OCI-LY7 (cell line): ENCODE measurements at regions not wholly inside any gene's neighbourhood (a gene's known extent, or its start where the extent isn't known, plus 50 kb on each side); places are given as distances from the start of the nearest gene placed in this dataset.

Experiments
- BruUV-seq: library from RNA; stranded (reverse); fragments of 400-500 nt; replicated peaks from 2 replicates; lab custom pipeline; 2021; lab: Mats Ljungman, UMichigan
- CTCF ChIA-PET: fragments of 300-600 bp; sonication (Branson Sonifier 250); formaldehyde crosslinking; loops from one replicate; lab custom pipeline; 2022; ENCODE audit warnings: antibody characterized with exemption; ENCODE audit not compliant: unreplicated experiment; lab: Charles Lee
- POLR2A ChIA-PET: fragments of 300-600 bp; sonication (Branson Sonifier 250); formaldehyde crosslinking; loops from one replicate; lab custom pipeline; 2022; ENCODE audit warnings: antibody characterized with exemption; lab: Charles Lee
- DNase-seq: peaks from one replicate; pipeline ENCODE4 v3.0.0-alpha.2; 2015; ENCODE audit warnings: low spot score
- H2AFZ ChIP-seq: fragments of 200-600 bp; sonication (generic), shearing (Covaris generic); 2 replicates; pipeline ENCODE4 v1.6.1; 2014; ENCODE audit warnings: mild to moderate bottlenecking, antibody characterized with exemption, low read length, moderate library complexity
- H3K27ac ChIP-seq: fragments of 200-600 bp; sonication (generic); 2 replicates; pipeline ENCODE4 v1.5.1; 2014; ENCODE audit warnings: mixed run types, low read depth, mild to moderate bottlenecking, moderate library complexity, low read length, inconsistent platforms; ENCODE audit not compliant: poor library complexity, severe bottlenecking
- H3K36me3 ChIP-seq: fragments of 200-600 bp; sonication (generic); 2 replicates; pipeline ENCODE4 v1.6.1; 2014; ENCODE audit warnings: mild to moderate bottlenecking, antibody characterized with exemption, low read length, moderate library complexity, mixed read lengths; ENCODE audit not compliant: insufficient read depth
- H3K4me1 ChIP-seq: fragments of 200-600 bp; sonication (generic); 2 replicates; pipeline ENCODE4 v1.5.1; 2014; ENCODE audit warnings: mild to moderate bottlenecking, low read length; ENCODE audit not compliant: insufficient read depth, poor library complexity, severe bottlenecking
- H3K4me2 ChIP-seq: fragments of 200-600 bp; sonication (generic); 2 replicates; pipeline ENCODE4 v1.6.1; 2014; ENCODE audit warnings: mild to moderate bottlenecking, low read length
- H3K4me3 ChIP-seq: fragments of 200-600 bp; sonication (generic); 2 replicates; pipeline ENCODE4 v1.5.1; 2014; ENCODE audit warnings: mild to moderate bottlenecking, low read depth, low read length; ENCODE audit not compliant: poor library complexity, severe bottlenecking
- H3K79me2 ChIP-seq: fragments of 200-600 bp; sonication (generic); 2 replicates; pipeline ENCODE4 v1.6.1; 2016; ENCODE audit warnings: low read depth, mild to moderate bottlenecking, low read length, moderate library complexity, mixed read lengths; ENCODE audit not compliant: insufficient read depth
- H3K9me2 ChIP-seq: fragments of 200-600 bp; sonication (generic); 2 replicates; pipeline ENCODE4 v1.6.1; 2016; ENCODE audit warnings: mild to moderate bottlenecking, low read length, mixed read lengths; ENCODE audit not compliant: insufficient read depth
- H3K9me3 ChIP-seq: fragments of 200-600 bp; sonication (generic); 2 replicates; pipeline ENCODE4 v1.6.1; 2014; ENCODE audit warnings: mild to moderate bottlenecking, mixed run types, low read length, mixed read lengths
- H4K20me1 ChIP-seq: fragments of 200-600 bp; sonication (generic); 2 replicates; pipeline ENCODE4 v1.6.1; 2014; ENCODE audit warnings: mild to moderate bottlenecking, antibody characterized with exemption, low read length, moderate library complexity, mixed read lengths; ENCODE audit not compliant: insufficient read depth
- CTCF ChIP-seq: fragments of 200-600 bp; sonication (generic); conservative IDR thresholded peaks from 2 replicates; pipeline ENCODE4 v1.5.1; 2014; ENCODE audit warnings: mild to moderate bottlenecking, antibody characterized with exemption, low read length, moderate library complexity, mixed read lengths
- EZH2phosphoT487 ChIP-seq: fragments of 200-600 bp; sonication (generic); IDR thresholded peaks from 2 replicates; pipeline ENCODE4 v1.6.1; 2018; ENCODE audit warnings: low read depth, borderline replicate concordance, mild to moderate bottlenecking, mixed run types, antibody characterized with exemption, low read length, moderate library complexity, mixed read lengths
- intact Hi-C: fragments of 100-400 bp; cut with micrococcal nuclease; formaldehyde crosslinking; loops from one replicate; pipeline ENCODE4 v1.10.0; 2022; ENCODE audit not compliant: unreplicated experiment

- ChIA-PET CTCF (no interaction called here), POLR2A (interaction anchor here (0.6 kb wide), 1 partner anchor 957 kb away, joined by 3 read pairs; no protein-coding TSS in a partner anchor)
- Histone ChIP-seq H3K27ac (no peak overlapping the region), H4K20me1 (no peaks in the 10 kb centered on the region), H2AFZ (no peak overlapping the region), H3K79me2 (no peaks in the 10 kb centered on the region), H3K4me2 (no peak overlapping the region), H3K4me3 (no peak overlapping the region), H3K9me2 (no peaks in the 10 kb centered on the region), H3K4me1 (no peaks in the 10 kb centered on the region), H3K9me3 (no peaks in the 10 kb centered on the region), H3K36me3 (no peaks in the 10 kb centered on the region)
- intact Hi-C loops, result no loop called here
- TF ChIP-seq EZH2phosphoT487 (no peak), CTCF (no peak)
- no TSS peak for BruUV-seq
- no peak for DNase-seq
Measured at GRCh38 chr4:23241408-23241807, 548.7 kb downstream of the GBA3 start.

GRCh38 chr4:23238848-23239247 is 546.1 kb downstream of the GBA3 start:
- Histone ChIP-seq H3K36me3 (no peaks in the 10 kb centered on the region), H3K27ac (no peak overlapping the region), H3K9me3 (no peaks in the 10 kb centered on the region), H3K4me2 (no peak overlapping the region), H4K20me1 (no peaks in the 10 kb centered on the region), H3K79me2 (no peaks in the 10 kb centered on the region), H3K4me3 (no peak overlapping the region), H2AFZ (no peak overlapping the region), H3K9me2 (no peaks in the 10 kb centered on the region), H3K4me1 (no peaks in the 10 kb centered on the region)
- no peak for DNase-seq
- intact Hi-C loops, result no loop called here
- POLR2A ChIA-PET, result interaction anchor here (0.6 kb wide), 1 partner anchor 356 kb away, joined by 3 read pairs; no protein-coding TSS in a partner anchor
- no peak for TF ChIP-seq EZH2phosphoT487
- no peak for TF ChIP-seq CTCF
- no TSS peak for BruUV-seq
- CTCF ChIA-PET, result no interaction called here

- ChIA-PET POLR2A (no interaction called here), CTCF (no interaction called here)
- no peak for DNase-seq
- no peaks in the 10 kb centered on the region for H3K4me1 ChIP-seq
- no peaks in the 10 kb centered on the region for H3K36me3 ChIP-seq
- no peaks in the 10 kb centered on the region for H4K20me1 ChIP-seq
- no peaks in the 10 kb centered on the region for H3K9me3 ChIP-seq
- H3K27ac ChIP-seq, result no peak overlapping the region
- no peaks in the 10 kb centered on the region for H3K9me2 ChIP-seq
- BruUV-seq, result no TSS peak
- TF ChIP-seq EZH2phosphoT487 (no peak), CTCF (no peak)
- H2AFZ ChIP-seq, result no peak overlapping the region
- H3K79me2 ChIP-seq, result no peaks in the 10 kb centered on the region
- no peak overlapping the region for H3K4me2 ChIP-seq
- no peak overlapping the region for H3K4me3 ChIP-seq
- intact Hi-C loops, result no loop called here
Measured at GRCh38 chr4:23237771-23238170, 545.0 kb downstream of the GBA3 start.
